ENCODE measurements at regions not wholly inside any gene's neighbourhood (a gene's known extent, or its start where the extent isn't known, plus 50 kb on each side); places are given as distances from the start of the nearest gene placed in this dataset.

GRCh38 chr9:90009447-90009846 lies 404.6 kb downstream of the GADD45G start:
- no peaks in the 10 kb centered on the region for H3K36me3 ChIP-seq (replicated peaks; ENCODE audit: insufficient read depth, low read length)
- no peak overlapping the region for H3K27ac ChIP-seq (ENCODE audit: low read length)
- no peak overlapping the region for H3K4me2 ChIP-seq (ENCODE audit: low read depth, low read length)
- H2AFZ ChIP-seq (ENCODE audit: low read length): no peak overlapping the region
- DNase-seq: no peak
- H3K27me3 ChIP-seq (replicated peaks; ENCODE audit: insufficient read depth, low read length): 0 out of 2 replicates have a peak, but pooled peaks cover 5% of the 10 kb centered on the region
- no peaks in the 10 kb centered on the region for H3K4me1 ChIP-seq (ENCODE audit: low read length)
- no peaks in the 10 kb centered on the region for H4K20me1 ChIP-seq (ENCODE audit: insufficient read depth, low read length)
- no peaks in the 10 kb centered on the region for H3K9me2 ChIP-seq (replicated peaks; ENCODE audit: insufficient read depth, low read length)
- no peaks in the 10 kb centered on the region for H3K9me3 ChIP-seq (replicated peaks; ENCODE audit: insufficient read depth, low read length)
- H3F3A ChIP-seq (ENCODE audit: insufficient read depth, low read length): no peaks in the 10 kb centered on the region
- H3K79me2 ChIP-seq (ENCODE audit: low read length): no peaks in the 10 kb centered on the region
- no peak for TF ChIP-seq EZH2 (optimal IDR thresholded peaks at IDR 0.05; ENCODE audit: low read depth, low read length)
- TF ChIP-seq, protein P1, sequence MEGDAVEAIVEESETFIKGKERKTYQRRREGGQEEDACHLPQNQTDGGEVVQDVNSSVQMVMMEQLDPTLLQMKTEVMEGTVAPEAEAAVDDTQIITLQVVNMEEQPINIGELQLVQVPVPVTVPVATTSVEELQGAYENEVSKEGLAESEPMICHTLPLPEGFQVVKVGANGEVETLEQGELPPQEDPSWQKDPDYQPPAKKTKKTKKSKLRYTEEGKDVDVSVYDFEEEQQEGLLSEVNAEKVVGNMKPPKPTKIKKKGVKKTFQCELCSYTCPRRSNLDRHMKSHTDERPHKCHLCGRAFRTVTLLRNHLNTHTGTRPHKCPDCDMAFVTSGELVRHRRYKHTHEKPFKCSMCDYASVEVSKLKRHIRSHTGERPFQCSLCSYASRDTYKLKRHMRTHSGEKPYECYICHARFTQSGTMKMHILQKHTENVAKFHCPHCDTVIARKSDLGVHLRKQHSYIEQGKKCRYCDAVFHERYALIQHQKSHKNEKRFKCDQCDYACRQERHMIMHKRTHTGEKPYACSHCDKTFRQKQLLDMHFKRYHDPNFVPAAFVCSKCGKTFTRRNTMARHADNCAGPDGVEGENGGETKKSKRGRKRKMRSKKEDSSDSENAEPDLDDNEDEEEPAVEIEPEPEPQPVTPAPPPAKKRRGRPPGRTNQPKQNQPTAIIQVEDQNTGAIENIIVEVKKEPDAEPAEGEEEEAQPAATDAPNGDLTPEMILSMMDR (IDR thresholded peaks at IDR 0.05; ENCODE audit: low read length): no peak
- TF ChIP-seq EZH2phosphoT487 (IDR thresholded peaks at IDR 0.05; ENCODE audit: low read length): no peak
- no peak overlapping the region for H3K4me3 ChIP-seq (ENCODE audit: low read length)
- H3K9ac ChIP-seq (ENCODE audit: low read length): no peak overlapping the region

DNA sequence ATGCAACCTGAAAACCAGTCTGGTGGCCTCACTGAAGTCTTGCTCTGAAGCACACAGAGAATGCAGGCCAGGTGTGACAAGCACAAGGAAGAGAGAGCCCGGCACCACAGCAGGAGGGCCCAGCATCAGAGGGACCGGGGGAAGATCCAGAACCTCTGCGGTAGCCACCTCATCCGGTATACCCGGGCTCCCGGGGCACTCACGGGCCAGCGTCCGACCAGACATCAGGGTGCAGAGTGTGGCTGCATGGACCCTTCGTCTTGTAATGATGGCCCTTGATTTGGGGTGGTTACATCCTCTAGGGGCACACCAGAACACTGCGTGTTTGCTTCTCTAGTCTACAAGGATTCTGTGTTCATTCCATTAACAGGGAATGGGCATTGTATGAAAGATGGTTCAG lies 406.0 kb downstream of the GADD45G start:
- Histone ChIP-seq H3K4me1 (ENCODE audit: low read length) (no peaks in the 10 kb centered on the region), H2AFZ (ENCODE audit: low read length) (no peak overlapping the region), H3K4me2 (ENCODE audit: low read depth, low read length) (no peak overlapping the region), H3K27me3 (replicated peaks; ENCODE audit: insufficient read depth, low read length) (0 out of 2 replicates have a peak, but pooled peaks cover 4% of the 10 kb centered on the region), H3K9me2 (replicated peaks; ENCODE audit: insufficient read depth, low read length) (no peaks in the 10 kb centered on the region), H3K36me3 (replicated peaks; ENCODE audit: insufficient read depth, low read length) (no peaks in the 10 kb centered on the region), H4K20me1 (ENCODE audit: insufficient read depth, low read length) (no peaks in the 10 kb centered on the region), H3K9ac (ENCODE audit: low read length) (no peak overlapping the region), H3F3A (ENCODE audit: insufficient read depth, low read length) (no peaks in the 10 kb centered on the region), H3K9me3 (replicated peaks; ENCODE audit: insufficient read depth, low read length) (no peaks in the 10 kb centered on the region), H3K79me2 (ENCODE audit: low read length) (no peaks in the 10 kb centered on the region), H3K27ac (ENCODE audit: low read length) (no peak overlapping the region), H3K4me3 (ENCODE audit: low read length) (no peak overlapping the region)
- no peak for DNase-seq
- TF ChIP-seq EZH2 (optimal IDR thresholded peaks at IDR 0.05; ENCODE audit: low read depth, low read length) (no peak), EZH2phosphoT487 (IDR thresholded peaks at IDR 0.05; ENCODE audit: low read length) (no peak)
- TF ChIP-seq, protein P1 (IDR thresholded peaks at IDR 0.05; ENCODE audit: low read length): no peak

DNA sequence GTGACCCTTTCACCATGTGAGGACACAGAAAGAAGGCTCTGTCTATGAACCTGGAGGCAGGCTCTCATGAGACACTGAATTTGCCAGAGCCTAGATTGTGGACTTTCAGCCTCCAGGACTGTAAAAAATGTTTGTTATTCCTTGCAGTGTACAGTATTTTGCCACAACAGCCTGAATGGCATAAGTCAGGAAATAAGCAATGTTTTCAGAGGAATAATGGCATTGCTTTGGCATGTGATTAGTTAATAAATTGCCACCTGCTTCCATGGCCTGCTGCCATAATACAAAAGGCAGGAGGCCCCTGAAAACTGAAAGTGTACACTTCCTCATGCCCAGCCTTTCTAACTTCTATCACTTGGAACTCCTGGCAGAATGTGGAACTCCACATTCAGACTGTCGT lies 408.1 kb downstream of the GADD45G start:
- no peaks in the 10 kb centered on the region for H3K4me1 ChIP-seq (ENCODE audit: low read length)
- H3K27me3 ChIP-seq (replicated peaks; ENCODE audit: insufficient read depth, low read length): no peaks in the 10 kb centered on the region
- no peak for DNase-seq
- H3K79me2 ChIP-seq (ENCODE audit: low read length): no peaks in the 10 kb centered on the region
- H3K9ac ChIP-seq (ENCODE audit: low read length): no peak overlapping the region
- H3K4me2 ChIP-seq (ENCODE audit: low read depth, low read length): no peak overlapping the region
- no peaks in the 10 kb centered on the region for H3K9me3 ChIP-seq (replicated peaks; ENCODE audit: insufficient read depth, low read length)
- H3K27ac ChIP-seq (ENCODE audit: low read length): no peak overlapping the region
- TF ChIP-seq, protein P1 (IDR thresholded peaks at IDR 0.05; ENCODE audit: low read length): no peak
- TF ChIP-seq EZH2 (optimal IDR thresholded peaks at IDR 0.05; ENCODE audit: low read depth, low read length) (no peak), EZH2phosphoT487 (IDR thresholded peaks at IDR 0.05; ENCODE audit: low read length) (no peak)
- no peak overlapping the region for H2AFZ ChIP-seq (ENCODE audit: low read length)
- H3K9me2 ChIP-seq (replicated peaks; ENCODE audit: insufficient read depth, low read length): no peaks in the 10 kb centered on the region
- no peak overlapping the region for H3K4me3 ChIP-seq (ENCODE audit: low read length)
- no peaks in the 10 kb centered on the region for H4K20me1 ChIP-seq (ENCODE audit: insufficient read depth, low read length)
- no peaks in the 10 kb centered on the region for H3F3A ChIP-seq (ENCODE audit: insufficient read depth, low read length)
- no peaks in the 10 kb centered on the region for H3K36me3 ChIP-seq (replicated peaks; ENCODE audit: insufficient read depth, low read length)
